HepG2 (cell line): ENCODE measurements at regions not wholly inside any gene's neighbourhood (a gene's known extent, or its start where the extent isn't known, plus 50 kb on each side); places are given as distances from the start of the nearest gene placed in this dataset.

Source experiments
- CHD2 ChIP-seq: IDR thresholded peaks from 2 replicates; pipeline ENCODE4 v1.6.1; 2011; ENCODE audit warnings: low read depth, low read length, improper control_type of control experiment
- CREB1 ChIP-seq, 2 experiments: fragments of 450-650 bp in 1 of 2; IDR thresholded peaks; 2 replicates each; pipeline ENCODE4 v1.6.1; 2016 to 2017; ENCODE audit warnings: control low read depth in 1 of 2, mild to moderate bottlenecking in 1 of 2, missing compliant biosample characterization in 1 of 2, missing genetic modification characterization in 1 of 2
- FOSL2 ChIP-seq: sonication (generic); formaldehyde crosslinking; IDR thresholded peaks from 2 replicates; pipeline ENCODE4 v1.4.0; 2020; ENCODE audit warnings: missing genetic modification reagents
- HNRNPUL1 ChIP-seq: fragments of 200-400 bp; formaldehyde crosslinking; IDR thresholded peaks from 2 replicates; pipeline ENCODE4 v1.6.1; 2017; ENCODE audit warnings: low read depth, mild to moderate bottlenecking, low read length, moderate library complexity
- NR2F1 ChIP-seq, 2 experiments: fragments of 450-650 bp in 1 of 2; formaldehyde crosslinking in 1 of 2; IDR thresholded peaks; 2 replicates each; pipeline versions ENCODE4 v1.5.0 to v1.6.1; 2016 to 2020; ENCODE audit warnings: mild to moderate bottlenecking in 1 of 2, missing compliant biosample characterization in 1 of 2, missing genetic modification reagents in 1 of 2, moderate library complexity in 1 of 2
- POLR2A ChIP-seq, 2 experiments: IDR thresholded peaks; 2 replicates each; pipeline ENCODE4 v1.6.1; 2011; ENCODE audit warnings: low read depth in 2 of 2, low read length in 2 of 2, mild to moderate bottlenecking in 1 of 2, moderate library complexity in 1 of 2; ENCODE audit not compliant: insufficient read depth in 1 of 2
- RAD21 ChIP-seq: fragments of 450-650 bp; formaldehyde crosslinking; IDR thresholded peaks from 2 replicates; pipeline ENCODE4 v1.5.0; 2020; ENCODE audit warnings: mild to moderate bottlenecking
- RFX1 ChIP-seq: fragments of 450-650 bp; IDR thresholded peaks from 2 replicates; pipeline ENCODE4 v1.6.1; 2017
- TAF1 ChIP-seq: sonication (generic); formaldehyde crosslinking; IDR thresholded peaks from 2 replicates; pipeline ENCODE4 v1.4.0; 2020; ENCODE audit warnings: missing genetic modification reagents
- TCF7L2 ChIP-seq: IDR thresholded peaks from 2 replicates; pipeline ENCODE4 v1.6.1; 2011; ENCODE audit warnings: mild to moderate bottlenecking, low read depth, low read length, moderate library complexity
- ZBTB8A ChIP-seq: sonication (generic); formaldehyde crosslinking; IDR thresholded peaks from 2 replicates; pipeline ENCODE4 v1.4.0; 2020; ENCODE audit warnings: mild to moderate bottlenecking, low read depth, missing genetic modification reagents, borderline replicate concordance
- TF ChIP-seq, protein P1 (sequence below): sonication (generic); formaldehyde crosslinking; IDR thresholded peaks from 2 replicates; pipeline ENCODE4 v1.5.0; 2020; ENCODE audit warnings: mild to moderate bottlenecking, missing genetic modification reagents, moderate library complexity
- TF ChIP-seq, protein P2 (sequence below): conservative IDR thresholded peaks from 2 replicates; pipeline ENCODE4 v1.6.1; 2018; ENCODE audit warnings: missing genetic modification reagents

- TF ChIP-seq, protein P1, sequence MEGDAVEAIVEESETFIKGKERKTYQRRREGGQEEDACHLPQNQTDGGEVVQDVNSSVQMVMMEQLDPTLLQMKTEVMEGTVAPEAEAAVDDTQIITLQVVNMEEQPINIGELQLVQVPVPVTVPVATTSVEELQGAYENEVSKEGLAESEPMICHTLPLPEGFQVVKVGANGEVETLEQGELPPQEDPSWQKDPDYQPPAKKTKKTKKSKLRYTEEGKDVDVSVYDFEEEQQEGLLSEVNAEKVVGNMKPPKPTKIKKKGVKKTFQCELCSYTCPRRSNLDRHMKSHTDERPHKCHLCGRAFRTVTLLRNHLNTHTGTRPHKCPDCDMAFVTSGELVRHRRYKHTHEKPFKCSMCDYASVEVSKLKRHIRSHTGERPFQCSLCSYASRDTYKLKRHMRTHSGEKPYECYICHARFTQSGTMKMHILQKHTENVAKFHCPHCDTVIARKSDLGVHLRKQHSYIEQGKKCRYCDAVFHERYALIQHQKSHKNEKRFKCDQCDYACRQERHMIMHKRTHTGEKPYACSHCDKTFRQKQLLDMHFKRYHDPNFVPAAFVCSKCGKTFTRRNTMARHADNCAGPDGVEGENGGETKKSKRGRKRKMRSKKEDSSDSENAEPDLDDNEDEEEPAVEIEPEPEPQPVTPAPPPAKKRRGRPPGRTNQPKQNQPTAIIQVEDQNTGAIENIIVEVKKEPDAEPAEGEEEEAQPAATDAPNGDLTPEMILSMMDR (CRISPR knock-in tag) = no peak
- TF ChIP-seq ZBTB8A (no peak), TCF7L2 (no peak), POLR2A (IDR thresholded peaks at IDR 0.05; ENCODE audit: insufficient read depth in 1 of 2, low read depth in 2 of 2, low read length in 2 of 2) (no peak), HNRNPUL1 (no peak), TAF1 (CRISPR knock-in tag) (no peak), RFX1 (no peak), NR2F1 (CRISPR knock-in tag; IDR thresholded peaks at IDR 0.05) (no peak), RAD21 (CRISPR knock-in tag) (no peak), CREB1 (IDR thresholded peaks at IDR 0.05) (no peak), CREB1 (CRISPR knock-in tag; IDR thresholded peaks at IDR 0.05) (no peak), FOSL2 (no peak), CHD2 (no peak)
- TF ChIP-seq, protein P2, sequence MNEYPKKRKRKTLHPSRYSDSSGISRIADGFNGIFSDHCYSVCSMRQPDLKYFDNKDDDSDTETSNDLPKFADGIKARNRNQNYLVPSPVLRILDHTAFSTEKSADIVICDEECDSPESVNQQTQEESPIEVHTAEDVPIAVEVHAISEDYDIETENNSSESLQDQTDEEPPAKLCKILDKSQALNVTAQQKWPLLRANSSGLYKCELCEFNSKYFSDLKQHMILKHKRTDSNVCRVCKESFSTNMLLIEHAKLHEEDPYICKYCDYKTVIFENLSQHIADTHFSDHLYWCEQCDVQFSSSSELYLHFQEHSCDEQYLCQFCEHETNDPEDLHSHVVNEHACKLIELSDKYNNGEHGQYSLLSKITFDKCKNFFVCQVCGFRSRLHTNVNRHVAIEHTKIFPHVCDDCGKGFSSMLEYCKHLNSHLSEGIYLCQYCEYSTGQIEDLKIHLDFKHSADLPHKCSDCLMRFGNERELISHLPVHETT = no peak
Measured at GRCh38 chr17:55598495-55598894, 87.2 kb upstream of the SMIM36 start.
